Glutamatergic neuron (in vitro differentiated cells): ENCODE measurements at regions not wholly inside any gene's neighbourhood (a gene's known extent, or its start where the extent isn't known, plus 50 kb on each side); places are given as distances from the start of the nearest gene placed in this dataset.

Experiments
- DNase-seq: peaks from one replicate; pipeline ENCODE4 v3.0.0; 2022
- H3K27ac Mint-ChIP-seq: one replicate; pipeline ENCODE4 v1.8.0; 2020; ENCODE audit warnings: mild to moderate bottlenecking, mixed read lengths, inconsistent platforms; ENCODE audit not compliant: unreplicated experiment
- H3K27me3 Mint-ChIP-seq: one replicate; pipeline ENCODE4 v1.8.0; 2020; ENCODE audit warnings: mild to moderate bottlenecking, moderate library complexity, mixed read lengths, inconsistent platforms; ENCODE audit not compliant: unreplicated experiment
- H3K36me3 Mint-ChIP-seq: one replicate; pipeline ENCODE4 v1.8.0; 2020; ENCODE audit warnings: mild to moderate bottlenecking, mixed read lengths, inconsistent platforms; ENCODE audit not compliant: unreplicated experiment
- H3K4me1 Mint-ChIP-seq: one replicate; pipeline ENCODE4 v1.8.0; 2020; ENCODE audit warnings: mild to moderate bottlenecking, low read depth, mixed read lengths, inconsistent platforms; ENCODE audit not compliant: unreplicated experiment
- H3K4me3 Mint-ChIP-seq: one replicate; pipeline ENCODE4 v1.8.0; 2020; ENCODE audit warnings: mild to moderate bottlenecking, mixed read lengths, inconsistent platforms; ENCODE audit not compliant: unreplicated experiment
- H3K9me3 Mint-ChIP-seq: one replicate; pipeline ENCODE4 v1.8.0; 2020; ENCODE audit warnings: mild to moderate bottlenecking, moderate library complexity, mixed read lengths, inconsistent platforms; ENCODE audit not compliant: unreplicated experiment
- CTCF ChIP-seq: fragments of 200-600 bp; sonication (generic); IDR thresholded peaks from one replicate; pipeline ENCODE4 v1.5.0; 2021; ENCODE audit not compliant: partially characterized antibody, unreplicated experiment

GRCh38 chr15:61681038-61681418 lies 379.2 kb downstream of the VPS13C start:
- H3K27ac Mint-ChIP-seq, result peak overlapping the region; percentile 20
- H3K36me3 Mint-ChIP-seq, result no peaks in the 10 kb centered on the region
- H3K4me1 Mint-ChIP-seq, result no peaks in the 10 kb centered on the region
- H3K27me3 Mint-ChIP-seq, result no peaks in the 10 kb centered on the region
- peaks cover 1% of the 10 kb centered on the region for H3K9me3 Mint-ChIP-seq
- no peak for TF ChIP-seq CTCF
- no peak for DNase-seq
- H3K4me3 Mint-ChIP-seq, result no peak overlapping the region

- H3K36me3 Mint-ChIP-seq, result no peaks in the 10 kb centered on the region
- no peak overlapping the region for H3K4me3 Mint-ChIP-seq
- H3K9me3 Mint-ChIP-seq, result peaks cover 1% of the 10 kb centered on the region
- DNase-seq, result no peak
- no peak overlapping the region for H3K27ac Mint-ChIP-seq
- H3K27me3 Mint-ChIP-seq, result no peaks in the 10 kb centered on the region
- TF ChIP-seq CTCF, result no peak
- no peaks in the 10 kb centered on the region for H3K4me1 Mint-ChIP-seq
Measured at GRCh38 chr15:61680260-61681037, 379.8 kb downstream of the VPS13C start.

- no peak overlapping the region for H3K4me3 Mint-ChIP-seq
- H3K9me3 Mint-ChIP-seq, result no peaks in the 10 kb centered on the region
- H3K36me3 Mint-ChIP-seq, result no peaks in the 10 kb centered on the region
- no peak for TF ChIP-seq CTCF
- no peaks in the 10 kb centered on the region for H3K4me1 Mint-ChIP-seq
- no peak for DNase-seq
- H3K27me3 Mint-ChIP-seq, result peaks cover 1% of the 10 kb centered on the region
- H3K27ac Mint-ChIP-seq, result no peak overlapping the region
Measured at GRCh38 chr15:61671736-61672135, 388.5 kb downstream of the VPS13C start.

GRCh38 chr15:61668444-61668843 lies 391.8 kb downstream of the VPS13C start:
- DNase-seq, result no peak
- Mint-ChIP-seq H3K27me3 (no peaks in the 10 kb centered on the region), H3K4me1 (no peaks in the 10 kb centered on the region), H3K36me3 (no peaks in the 10 kb centered on the region), H3K4me3 (no peak overlapping the region), H3K27ac (no peak overlapping the region), H3K9me3 (no peaks in the 10 kb centered on the region)
- no peak for TF ChIP-seq CTCF

- Mint-ChIP-seq H3K27me3 (no peaks in the 10 kb centered on the region), H3K9me3 (no peaks in the 10 kb centered on the region)
Measured at GRCh38 chr15:61661791-61662190, 398.5 kb downstream of the VPS13C start.

More at GRCh38 chr15:61661791-61662190, 398.5 kb downstream of the VPS13C start:
- Mint-ChIP-seq H3K4me3 (no peak overlapping the region), H3K27ac (no peak overlapping the region), H3K4me1 (no peaks in the 10 kb centered on the region), H3K36me3 (no peaks in the 10 kb centered on the region)
- TF ChIP-seq CTCF, result no peak
- no peak for DNase-seq
